HG02970 (cell line): ENCODE measurements at regions not wholly inside any gene's neighbourhood (a gene's known extent, or its start where the extent isn't known, plus 50 kb on each side); places are given as distances from the start of the nearest gene placed in this dataset.

ENCODE experiments used
- ATAC-seq: cut with Tn5 transposase; IDR thresholded peaks from one replicate; pipeline ENCODE4 v1.9.1; 2021; ENCODE audit warnings: mild to moderate bottlenecking, moderate library complexity, moderate number of reproducible peaks; ENCODE audit not compliant: unreplicated experiment, low FRiP score

- no peak for ATAC-seq
Measured at GRCh38 chr22:47573141-47573540, 810.7 kb downstream of the TBC1D22A start.

DNA sequence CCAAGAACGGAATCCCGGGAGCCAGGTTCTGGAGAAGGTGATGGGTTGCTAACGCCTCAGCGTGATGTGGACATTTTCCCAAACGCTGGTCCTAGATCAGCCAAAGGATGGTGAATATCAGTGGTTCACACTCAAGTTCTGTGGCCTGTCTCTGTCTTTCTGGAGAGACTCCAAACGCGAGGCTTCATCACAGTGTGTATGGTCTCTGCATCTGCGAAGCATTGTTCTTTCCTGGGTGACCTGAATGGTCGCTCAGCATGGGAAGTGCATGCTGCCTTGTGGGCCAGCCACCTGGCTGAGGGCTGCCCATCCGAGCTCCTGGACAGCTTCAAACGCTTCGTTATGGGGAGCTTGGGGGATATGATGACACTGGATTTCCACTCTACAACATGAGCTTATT, 810.0 kb downstream of the TBC1D22A start:
- no peak for ATAC-seq

DNA sequence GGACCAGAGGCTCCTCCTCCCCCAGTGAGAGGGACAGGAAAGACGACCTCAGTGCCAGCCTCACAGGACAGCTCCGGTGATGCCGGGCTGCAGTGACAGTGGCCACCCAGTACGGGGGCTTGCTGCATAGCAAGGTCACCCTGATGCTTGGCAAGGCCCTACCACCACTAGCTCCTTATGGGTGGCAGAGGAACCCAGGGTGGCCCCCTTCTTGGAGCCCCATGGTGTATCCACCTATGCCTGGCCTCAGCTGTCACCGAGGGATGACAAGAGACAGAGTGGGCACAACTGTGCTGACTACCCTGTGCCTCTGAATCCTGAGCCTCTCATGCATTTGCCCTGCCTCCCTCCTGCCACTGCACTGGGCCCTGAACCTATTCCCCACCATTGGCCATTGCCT, 809.2 kb downstream of the TBC1D22A start:
- ATAC-seq, result no peak

DNA sequence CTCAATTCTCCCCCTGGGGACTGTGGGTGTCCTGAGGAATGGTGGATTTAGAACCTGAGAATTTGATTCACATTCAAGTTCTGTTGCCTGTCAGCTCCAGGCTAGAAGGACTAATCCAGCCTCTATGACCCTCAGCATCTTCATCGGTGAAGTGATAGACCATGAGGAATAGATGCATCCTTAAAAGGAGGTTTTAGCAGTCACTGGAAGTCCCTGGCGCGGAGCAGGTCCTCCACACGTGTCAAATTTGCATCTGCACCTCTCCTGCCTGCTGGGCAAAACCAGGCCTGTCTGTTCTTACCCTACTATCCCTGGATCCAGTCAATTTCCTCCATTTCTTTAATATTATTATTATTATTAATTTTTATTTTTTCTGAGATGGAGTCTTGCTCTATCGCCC, 808.4 kb downstream of the TBC1D22A start:
- ATAC-seq, result no peak

- no peak for ATAC-seq
Measured at GRCh38 chr22:47570300-47570685, 807.8 kb downstream of the TBC1D22A start.

DNA sequence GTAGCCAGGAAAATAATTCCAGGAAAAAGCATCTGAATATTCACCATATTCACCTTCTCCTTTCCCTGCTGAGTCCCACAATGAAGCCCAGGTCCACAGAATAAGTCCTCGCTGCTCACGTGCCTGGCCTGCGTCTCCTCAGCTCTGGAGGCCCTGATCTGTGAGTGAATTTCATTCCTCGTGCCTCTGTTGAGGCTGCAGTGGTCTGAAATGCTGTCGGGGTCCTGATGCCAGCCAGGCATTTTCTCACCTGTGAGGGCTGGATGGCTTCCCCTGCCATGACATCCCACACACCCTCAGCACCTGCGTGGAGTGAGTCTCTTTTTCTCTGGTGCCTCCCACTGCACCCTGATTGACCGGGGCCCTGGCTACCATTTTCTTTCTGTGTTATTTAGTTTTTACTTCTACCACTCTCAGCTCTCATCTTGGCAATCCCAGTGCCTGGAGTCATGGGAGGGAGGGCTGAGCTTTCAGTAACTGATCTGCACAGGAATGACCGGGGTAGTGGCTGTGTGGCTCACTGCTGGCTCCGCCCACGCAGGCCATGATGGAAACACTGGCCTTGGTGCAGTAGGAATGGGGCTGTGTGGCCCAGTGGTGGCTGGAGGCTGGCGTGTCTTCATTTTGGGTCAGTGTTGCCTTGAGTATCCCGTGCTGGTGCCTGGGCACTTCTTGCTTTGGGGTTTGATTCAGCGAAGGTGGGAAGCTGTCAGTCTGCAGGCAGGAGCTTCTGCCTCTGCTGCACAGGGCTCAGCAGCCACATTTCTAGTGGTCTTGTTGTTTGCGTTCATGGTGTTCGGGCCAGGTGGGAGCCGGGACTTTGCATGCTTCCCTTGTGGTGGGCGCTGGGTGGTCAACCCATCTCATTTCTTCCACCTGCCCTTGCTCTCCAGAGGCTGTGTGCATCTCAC, 807.2 kb downstream of the TBC1D22A start:
- no peak for ATAC-seq

DNA sequence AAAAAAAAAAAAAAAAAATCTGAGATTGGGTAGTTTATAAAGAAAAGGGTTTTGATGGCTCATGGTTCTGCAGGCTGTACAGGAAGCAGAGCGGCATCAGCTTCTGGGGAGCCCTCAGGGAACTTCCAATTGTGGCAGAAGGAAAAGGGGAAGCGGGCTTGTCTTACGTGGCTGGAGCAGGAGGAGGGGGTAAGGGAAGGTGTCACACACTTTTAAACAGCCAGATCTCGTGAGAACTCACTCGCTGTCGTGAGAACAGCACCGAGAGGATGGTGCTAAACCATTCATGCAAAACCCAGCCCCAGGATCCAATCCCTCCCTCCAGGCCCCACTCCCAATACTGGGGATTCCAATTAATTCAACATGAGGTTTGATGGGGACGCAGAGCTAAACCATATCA, 806.2 kb downstream of the TBC1D22A start:
- ATAC-seq, result no peak

- ATAC-seq, result no peak
Measured at GRCh38 chr22:47567126-47568090, 805.0 kb downstream of the TBC1D22A start.

DNA sequence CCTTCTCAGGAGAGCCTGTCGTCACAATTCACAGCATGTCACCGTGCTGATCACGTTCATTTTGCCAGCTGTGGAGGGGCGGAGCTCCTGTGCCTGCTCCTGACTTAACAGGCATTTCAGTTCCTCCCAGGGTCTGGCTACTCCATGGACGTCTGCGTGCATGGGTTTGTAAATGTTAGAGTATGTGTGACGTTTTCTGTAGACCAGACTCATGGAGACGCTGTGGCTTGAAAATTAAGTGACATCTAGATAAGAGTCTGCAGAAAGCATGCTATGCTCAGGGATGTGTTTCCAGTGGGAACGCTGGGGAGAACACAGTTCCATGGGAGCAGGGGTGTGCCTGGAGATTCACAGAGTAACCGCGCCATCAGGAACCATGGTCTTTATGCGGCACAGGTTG, 804.0 kb downstream of the TBC1D22A start:
- ATAC-seq, result no peak

DNA sequence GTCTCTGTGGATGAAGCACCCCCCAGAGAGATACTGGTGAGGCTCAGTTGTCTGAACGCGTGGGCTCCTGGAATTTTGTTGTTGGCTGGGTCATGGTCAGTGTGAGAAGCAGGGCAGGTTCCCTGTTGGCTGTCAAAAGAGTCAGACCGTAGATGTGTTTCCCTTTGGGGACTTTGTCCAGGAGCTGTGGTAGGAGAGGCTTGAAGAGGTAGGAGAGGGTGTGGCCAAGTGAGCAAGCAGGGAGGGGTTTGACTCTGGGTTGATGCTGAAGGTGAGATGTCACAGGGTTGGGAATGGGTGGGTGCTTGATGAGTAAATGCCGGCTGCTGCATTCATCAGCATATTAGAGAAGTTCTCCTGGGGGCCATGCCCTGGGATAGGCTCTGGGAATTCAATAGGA, 803.2 kb downstream of the TBC1D22A start:
- no peak for ATAC-seq

DNA sequence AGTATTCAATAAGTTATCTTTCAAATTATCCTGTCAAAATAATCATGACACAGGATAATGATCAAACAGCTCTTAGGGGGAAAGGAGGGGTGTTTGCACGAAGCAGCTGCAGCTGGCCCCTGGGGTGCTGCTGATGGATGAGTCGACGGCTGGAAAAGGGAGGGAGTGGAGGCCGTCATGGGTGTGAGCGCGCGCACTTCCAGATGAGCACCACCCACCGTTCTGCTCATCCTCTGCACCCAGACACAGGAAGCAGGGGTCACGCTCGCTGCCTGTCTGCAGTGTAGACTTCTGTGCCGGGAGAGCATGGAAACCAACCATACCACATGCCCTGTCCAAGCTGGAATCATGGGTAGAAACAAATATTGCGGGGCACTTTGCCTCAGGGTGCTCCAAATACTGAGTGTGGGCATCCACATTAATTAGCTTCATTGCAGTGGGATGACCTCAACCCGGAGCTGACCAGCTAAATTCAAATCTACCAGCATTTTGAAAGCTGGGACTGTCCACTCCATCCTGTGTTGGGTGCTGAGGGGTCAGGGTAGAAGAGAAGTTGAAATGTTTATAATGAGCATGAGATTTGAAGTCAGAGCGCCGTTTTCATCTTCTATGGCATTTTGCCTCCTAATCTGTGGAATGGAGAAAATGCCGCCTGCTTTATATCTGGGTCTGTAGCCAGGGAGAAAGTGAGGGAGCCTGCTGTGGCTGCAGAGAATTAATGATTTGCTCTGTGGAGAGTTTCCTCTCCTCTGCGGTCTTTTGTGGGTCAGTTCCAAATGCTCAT, 802.4 kb downstream of the TBC1D22A start:
- no peak for ATAC-seq

DNA sequence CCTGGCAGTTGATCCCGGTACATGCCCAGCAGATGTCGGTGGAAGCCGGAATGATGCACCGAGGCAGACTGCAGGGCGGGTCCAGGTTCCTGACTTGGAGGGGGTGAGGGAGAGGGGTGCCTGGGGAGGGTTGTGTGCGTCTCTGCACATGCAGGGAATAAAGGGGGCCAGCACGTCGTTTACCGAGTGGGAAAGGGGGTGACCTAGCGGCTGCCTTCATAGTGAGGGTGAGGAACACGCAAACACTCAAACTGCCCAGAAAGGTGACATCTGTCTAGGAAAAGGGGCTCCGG, 801.7 kb downstream of the TBC1D22A start:
- no peak for ATAC-seq

DNA sequence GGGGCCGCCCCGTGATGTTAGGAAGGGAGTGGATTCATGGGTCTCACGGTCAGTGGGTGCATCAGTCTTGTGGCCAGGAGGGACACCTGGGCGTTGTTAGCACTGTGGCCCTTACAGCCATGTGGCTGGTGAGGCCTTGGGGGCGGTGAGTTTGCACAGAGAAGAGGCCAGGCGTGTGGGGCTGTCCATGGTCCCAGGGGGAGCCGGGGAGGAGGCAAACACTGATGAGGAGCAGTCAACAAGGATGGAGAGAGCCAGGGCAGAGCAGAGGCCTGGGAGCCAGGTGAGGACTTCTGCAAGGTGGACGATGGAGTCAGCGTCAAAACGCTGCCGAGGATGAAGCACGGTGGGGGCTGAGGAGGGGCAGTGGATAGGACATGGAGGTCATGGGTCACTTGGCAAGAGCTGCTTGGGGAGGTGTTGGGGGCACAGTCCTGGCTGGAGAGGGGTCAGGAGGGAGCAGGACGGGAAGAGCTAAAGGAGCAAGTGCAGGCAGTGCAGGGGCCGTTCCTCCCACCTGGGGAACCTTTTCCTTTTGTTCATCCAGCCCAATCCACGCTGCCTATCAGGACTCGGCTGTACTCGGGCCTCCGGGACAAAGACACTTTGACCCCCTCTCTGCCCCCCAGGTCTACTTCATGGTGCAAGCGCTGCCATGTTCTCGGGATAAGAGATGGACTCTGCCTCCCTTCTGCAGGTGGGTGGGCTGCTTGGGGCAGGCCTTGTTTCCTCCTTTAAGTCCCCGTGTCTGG, 801.1 kb downstream of the TBC1D22A start:
- ATAC-seq, result no peak

GRCh38 chr22:47561766-47562165, 799.3 kb downstream of the TBC1D22A start:
- no peak for ATAC-seq

DNA sequence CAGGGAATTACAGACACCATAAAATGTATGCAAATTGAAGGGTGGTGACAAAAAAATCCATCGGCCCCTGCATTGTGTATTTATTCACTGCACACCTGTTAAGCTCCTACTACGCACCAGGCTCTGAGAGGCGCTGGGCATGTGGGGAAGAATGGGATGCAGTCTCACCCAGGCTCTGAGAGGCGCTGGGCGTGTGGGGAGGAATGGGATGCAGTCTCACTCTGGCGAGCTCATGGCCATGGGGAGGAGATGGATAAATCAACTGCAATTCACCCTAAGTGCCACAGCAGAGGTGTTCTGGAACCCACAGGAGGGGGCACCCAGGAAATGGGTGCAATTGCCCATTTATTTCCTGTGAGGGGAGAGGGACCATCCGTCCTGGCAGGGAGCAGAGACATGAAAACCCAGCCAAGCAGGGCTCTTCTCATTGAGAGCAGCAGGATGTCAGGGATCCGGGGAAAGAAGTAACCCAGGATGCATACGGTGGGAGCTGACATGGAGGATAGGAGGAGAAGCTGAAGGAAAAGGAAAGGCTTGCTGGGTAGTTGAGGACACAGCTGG, 798.7 kb downstream of the TBC1D22A start:
- no peak for ATAC-seq

DNA sequence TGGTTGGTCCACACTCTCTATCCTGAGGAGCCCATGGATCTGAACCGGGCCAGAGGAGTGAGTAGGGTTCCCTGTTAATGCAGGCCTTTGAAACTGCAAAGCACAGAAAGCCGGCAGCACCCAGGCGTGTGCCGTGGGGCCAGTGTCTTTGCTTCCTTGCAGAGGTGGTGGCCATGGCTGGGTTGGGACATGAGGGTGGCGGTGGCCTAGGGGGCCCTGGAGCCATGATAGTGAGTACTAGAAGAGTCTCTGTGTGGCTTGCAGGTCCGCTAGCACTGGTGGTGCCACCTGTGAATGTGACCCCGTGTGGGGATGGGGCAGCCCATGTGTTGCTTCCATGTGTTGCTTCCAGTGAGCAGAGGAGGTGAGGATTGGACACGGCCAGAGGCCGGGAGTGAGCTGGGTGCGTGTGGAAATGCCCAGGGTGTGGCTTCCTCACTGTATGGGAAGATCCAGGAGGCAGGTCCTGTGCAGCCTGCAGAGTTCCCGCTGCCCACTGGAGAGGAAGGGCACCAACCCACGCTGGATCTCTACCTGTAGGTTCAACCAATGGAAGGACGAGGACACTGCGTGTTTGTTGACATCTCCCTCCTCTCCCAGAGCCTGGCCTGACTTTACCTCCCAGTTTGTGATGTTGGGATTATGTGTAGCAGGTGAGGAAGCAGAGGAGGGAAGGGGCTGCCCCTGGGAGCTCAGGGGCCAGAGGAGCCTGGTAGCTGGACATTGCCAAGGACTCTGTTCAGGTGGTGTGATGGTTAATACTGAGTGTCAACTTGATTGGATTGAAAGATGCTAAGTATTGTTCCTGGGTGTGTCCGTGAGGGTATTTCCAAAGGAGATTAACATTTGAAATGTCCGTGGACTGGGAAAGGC, 796.6 kb downstream of the TBC1D22A start:
- no peak for ATAC-seq

GRCh38 chr22:47556473-47556872, 794.0 kb downstream of the TBC1D22A start:
- ATAC-seq, result no peak

DNA sequence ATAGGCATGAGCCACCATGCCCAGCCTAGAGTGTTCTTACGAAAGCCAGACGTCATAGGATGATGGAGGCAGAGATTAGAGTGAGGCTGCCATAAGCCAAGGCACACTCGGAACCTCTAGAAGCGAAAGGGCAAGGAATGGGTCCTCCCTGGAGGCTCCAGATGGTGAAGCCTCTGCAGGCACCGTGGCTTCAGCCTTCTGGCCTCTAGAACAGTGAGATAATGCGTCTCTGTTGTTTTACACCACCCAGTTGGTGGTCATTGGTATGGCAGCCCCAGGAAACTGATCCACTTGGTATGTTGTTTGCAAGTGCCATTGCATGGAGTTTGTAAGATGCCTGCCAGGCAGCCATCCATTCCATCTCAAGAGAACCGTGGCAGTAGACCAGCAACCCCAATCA, 791.0 kb downstream of the TBC1D22A start:
- ATAC-seq, result no peak
